Activated T-cell treated with anti-CD3 and anti-CD28 coated beads for 48 hours (primary cell): ENCODE measurements at regions not wholly inside any gene's neighbourhood (a gene's known extent, or its start where the extent isn't known, plus 50 kb on each side); places are given as distances from the start of the nearest gene placed in this dataset.

ENCODE experiments used
- DNase-seq: peaks from one replicate; pipeline ENCODE4 v3.0.0-alpha.2; 2020; ENCODE audit warnings: low read depth

GRCh38 chr5:165559645-165560044 lies 2054.2 kb downstream of the MAT2B start:
- DNase-seq: no peak

- no peak for DNase-seq
Measured at GRCh38 chr5:165560648-165561047, 2055.2 kb downstream of the MAT2B start.

GRCh38 chr5:165565911-165566310 lies 2060.5 kb downstream of the MAT2B start:
- DNase-seq: no peak

GRCh38 chr5:165569551-165569950 lies 2064.1 kb downstream of the MAT2B start:
- no peak for DNase-seq

GRCh38 chr5:165573445-165573844 lies 2068.0 kb downstream of the MAT2B start:
- no peak for DNase-seq

- DNase-seq: no peak
Measured at GRCh38 chr5:165574100-165574499, 2068.7 kb downstream of the MAT2B start.

GRCh38 chr5:165576678-165577275 lies 2071.4 kb downstream of the MAT2B start:
- no peak for DNase-seq

- no peak for DNase-seq
Measured at GRCh38 chr5:165579911-165580310, 2074.5 kb downstream of the MAT2B start.

GRCh38 chr5:165594693-165595092 lies 2089.3 kb downstream of the MAT2B start:
- DNase-seq: no peak

GRCh38 chr5:165602529-165602928 lies 2097.1 kb downstream of the MAT2B start:
- DNase-seq: no peak

- DNase-seq: no peak
Measured at GRCh38 chr5:165607026-165607425, 2101.6 kb downstream of the MAT2B start.

- DNase-seq: no peak
Measured at GRCh38 chr5:165609871-165610270, 2104.5 kb downstream of the MAT2B start.

GRCh38 chr5:165616490-165617405 lies 2111.3 kb downstream of the MAT2B start:
- no peak for DNase-seq

GRCh38 chr5:165617491-165617890 lies 2112.1 kb downstream of the MAT2B start:
- no peak for DNase-seq

- no peak for DNase-seq
Measured at GRCh38 chr5:165620394-165620793, 2115.0 kb downstream of the MAT2B start.

GRCh38 chr5:165622864-165623536 lies 2117.6 kb downstream of the MAT2B start:
- no peak for DNase-seq

GRCh38 chr5:165624166-165624946 lies 2118.9 kb downstream of the MAT2B start:
- no peak for DNase-seq

- no peak for DNase-seq
Measured at GRCh38 chr5:165626161-165626560, 2120.7 kb downstream of the MAT2B start.

- DNase-seq: no peak
Measured at GRCh38 chr5:165627548-165628170, 2122.2 kb downstream of the MAT2B start.

- DNase-seq: no peak
Measured at GRCh38 chr5:165630261-165630778, 2124.9 kb downstream of the MAT2B start.

GRCh38 chr5:165631235-165631634 lies 2125.8 kb downstream of the MAT2B start:
- no peak for DNase-seq
